IPS-20b (cell line): ENCODE measurements at regions not wholly inside any gene's neighbourhood (a gene's known extent, or its start where the extent isn't known, plus 50 kb on each side); places are given as distances from the start of the nearest gene placed in this dataset.
"Not testable (repeated sequence)": the region's sequence is repeated elsewhere in the genome, so short reads cannot be mapped to it uniquely, and the experiment has no call there.

Source experiments
- H3K27ac ChIP-seq: one replicate; pipeline ENCODE4 v1.5.1; 2013; ENCODE audit warnings: low read length
- H3K27me3 ChIP-seq: 2 replicates; pipeline ENCODE4 v1.6.1; 2013; ENCODE audit warnings: mild to moderate bottlenecking, low read length, inconsistent platforms; ENCODE audit not compliant: insufficient read depth
- H3K36me3 ChIP-seq: 2 replicates; pipeline ENCODE4 v1.6.1; 2013; ENCODE audit warnings: low read depth, mild to moderate bottlenecking, inconsistent platforms, low read length, moderate library complexity; ENCODE audit not compliant: insufficient read depth
- H3K4me1 ChIP-seq: 2 replicates; pipeline ENCODE4 v1.6.1; 2013; ENCODE audit warnings: mild to moderate bottlenecking, control low read depth, inconsistent platforms, low read length, moderate library complexity; ENCODE audit not compliant: insufficient read depth
- H3K4me3 ChIP-seq: 2 replicates; pipeline ENCODE4 v1.5.1; 2013; ENCODE audit warnings: mild to moderate bottlenecking, low read length, inconsistent platforms
- H3K9ac ChIP-seq: 2 replicates; pipeline ENCODE4 v1.6.1; 2013; ENCODE audit warnings: low read depth, mild to moderate bottlenecking, inconsistent platforms, low read length, moderate library complexity
- H3K9me3 ChIP-seq: 2 replicates; pipeline ENCODE4 v1.6.1; 2013; ENCODE audit warnings: mild to moderate bottlenecking, low read depth, low read length, inconsistent platforms; ENCODE audit not compliant: insufficient read depth

- no peak overlapping the region for H3K27ac ChIP-seq
- no peak overlapping the region for H3K9ac ChIP-seq
- H3K9me3 ChIP-seq: no peaks in the 10 kb centered on the region
- no peaks in the 10 kb centered on the region for H3K36me3 ChIP-seq
- H3K27me3 ChIP-seq: peaks cover 7% of the 10 kb centered on the region; the same call in 1 of the 2 replicates
- peaks cover 30% of the 10 kb centered on the region; the same call in 1 of the 2 replicates for H3K4me1 ChIP-seq
- no peak overlapping the region for H3K4me3 ChIP-seq
Measured at GRCh38 chr12:25884024-25884919, 74.2 kb upstream of the RASSF8 start.

- Histone ChIP-seq H3K27ac (no peak overlapping the region), H3K9ac (no peak overlapping the region), H3K4me1 (peaks cover 32% of the 10 kb centered on the region; the same call in 1 of the 2 replicates), H3K27me3 (peaks cover 7% of the 10 kb centered on the region; the same call in 1 of the 2 replicates), H3K4me3 (no peak overlapping the region), H3K36me3 (no peaks in the 10 kb centered on the region), H3K9me3 (no peaks in the 10 kb centered on the region)
Measured at GRCh38 chr12:25884920-25885234, 73.6 kb upstream of the RASSF8 start.

GRCh38 chr12:25886396-25886795, 72.1 kb upstream of the RASSF8 start:
- Histone ChIP-seq H3K4me3 (no peak overlapping the region), H3K9me3 (no peaks in the 10 kb centered on the region), H3K36me3 (no peaks in the 10 kb centered on the region), H3K9ac (no peak overlapping the region), H3K27ac (no peak overlapping the region), H3K27me3 (peaks cover 7% of the 10 kb centered on the region; the same call in 1 of the 2 replicates), H3K4me1 (peaks cover 32% of the 10 kb centered on the region; the same call in 1 of the 2 replicates)

- H3K4me1 ChIP-seq: peaks cover 32% of the 10 kb centered on the region; the same call in 1 of the 2 replicates
- H3K9me3 ChIP-seq: no peaks in the 10 kb centered on the region
- peak overlapping the region; percentile 19; the same call in 1 of the 2 replicates for H3K4me3 ChIP-seq
- no peaks in the 10 kb centered on the region for H3K36me3 ChIP-seq
- peaks cover 7% of the 10 kb centered on the region; the same call in 1 of the 2 replicates for H3K27me3 ChIP-seq
- H3K27ac ChIP-seq: no peak overlapping the region
- no peak overlapping the region for H3K9ac ChIP-seq
Measured at GRCh38 chr12:25887367-25887766, 71.1 kb upstream of the RASSF8 start.

GRCh38 chr12:25889185-25889584, 69.3 kb upstream of the RASSF8 start:
- Histone ChIP-seq H3K9ac (no peak overlapping the region), H3K9me3 (no peaks in the 10 kb centered on the region), H3K36me3 (no peaks in the 10 kb centered on the region), H3K4me1 (peaks cover 32% of the 10 kb centered on the region; the same call in 1 of the 2 replicates), H3K4me3 (no peak overlapping the region), H3K27me3 (peaks cover 7% of the 10 kb centered on the region; the same call in 1 of the 2 replicates), H3K27ac (no peak overlapping the region)

GRCh38 chr12:25891095-25891494, 67.4 kb upstream of the RASSF8 start:
- not testable (repeated sequence) for H3K4me3 ChIP-seq, H3K9ac ChIP-seq, H3K9me3 ChIP-seq, H3K27me3 ChIP-seq, H3K27ac ChIP-seq, H3K36me3 ChIP-seq
- peaks cover 26% of the 10 kb centered on the region; the same call in 1 of the 2 replicates for H3K4me1 ChIP-seq

- Histone ChIP-seq H3K27ac (no peak overlapping the region), H3K4me1 (no peaks in the 10 kb centered on the region), H3K9me3 (peaks cover 12% of the 10 kb centered on the region), H3K36me3 (no peaks in the 10 kb centered on the region), H3K9ac (no peak overlapping the region), H3K4me3 (no peak overlapping the region), H3K27me3 (no peaks in the 10 kb centered on the region)
Measured at GRCh38 chr12:25894759-25895158, 63.7 kb upstream of the RASSF8 start.

GRCh38 chr12:25896981-25897380, 61.5 kb upstream of the RASSF8 start:
- Histone ChIP-seq H3K4me3 (no peak overlapping the region), H3K9ac (no peak overlapping the region), H3K27me3 (no peaks in the 10 kb centered on the region), H3K27ac (no peak overlapping the region), H3K36me3 (no peaks in the 10 kb centered on the region), H3K4me1 (no peaks in the 10 kb centered on the region), H3K9me3 (peaks cover 12% of the 10 kb centered on the region)

GRCh38 chr12:25903603-25904245, 54.8 kb upstream of the RASSF8 start:
- H3K27ac ChIP-seq: no peak overlapping the region
- H3K4me3 ChIP-seq: no peak overlapping the region
- H3K36me3 ChIP-seq: no peaks in the 10 kb centered on the region
- H3K27me3 ChIP-seq: no peaks in the 10 kb centered on the region
- H3K9me3 ChIP-seq: no peaks in the 10 kb centered on the region
- H3K9ac ChIP-seq: no peak overlapping the region
- no peaks in the 10 kb centered on the region for H3K4me1 ChIP-seq

GRCh38 chr12:25904442-25904841, 54.0 kb upstream of the RASSF8 start:
- Histone ChIP-seq H3K4me3 (no peak overlapping the region), H3K36me3 (no peaks in the 10 kb centered on the region), H3K9ac (no peak overlapping the region), H3K27me3 (no peaks in the 10 kb centered on the region), H3K9me3 (no peaks in the 10 kb centered on the region), H3K4me1 (no peaks in the 10 kb centered on the region), H3K27ac (no peak overlapping the region)

- Histone ChIP-seq H3K4me1 (no peaks in the 10 kb centered on the region), H3K9me3 (no peaks in the 10 kb centered on the region), H3K9ac (no peak overlapping the region), H3K27me3 (no peaks in the 10 kb centered on the region), H3K27ac (no peak overlapping the region), H3K4me3 (no peak overlapping the region), H3K36me3 (no peaks in the 10 kb centered on the region)
Measured at GRCh38 chr12:25906651-25907340, 51.7 kb upstream of the RASSF8 start.
